GM13976 (cell line): ENCODE measurements at regions not wholly inside any gene's neighbourhood (a gene's known extent, or its start where the extent isn't known, plus 50 kb on each side); places are given as distances from the start of the nearest gene placed in this dataset.
A peak's percentile ranks its signal among the peaks of the same experiment; 100 is the strongest.

Source experiments
- DNase-seq: peaks from one replicate; pipeline ENCODE4 v3.0.0; 2012; ENCODE audit warnings: low spot score
- CTCF ChIP-seq: IDR thresholded peaks from 2 replicates; pipeline ENCODE4 v1.5.1; 2012; ENCODE audit warnings: borderline replicate concordance, mild to moderate bottlenecking; ENCODE audit not compliant: insufficient read depth; ENCODE audit errors: extremely low read depth, missing control alignments, control extremely low read depth
- in situ Hi-C: fragments of 300-500 bp; cut with MboI; formaldehyde crosslinking; loops from one replicate; pipeline ENCODE4 v1.12.0; 2022; ENCODE audit warnings: low sequenced_read_pairs, mixed read lengths, inconsistent platforms; ENCODE audit not compliant: unreplicated experiment

- in situ Hi-C loops, result no loop called here
- TF ChIP-seq CTCF, result no peak
- DNase-seq, result peak; percentile 8
Measured at GRCh38 chr5:2101685-2102084, 219.0 kb upstream of the IRX4 start.

GRCh38 chr5:2096887-2097505, 214.3 kb upstream of the IRX4 start:
- no peak for TF ChIP-seq CTCF
- DNase-seq, result no peak
- in situ Hi-C loops, result no loop called here

GRCh38 chr5:2095011-2095410, 212.3 kb upstream of the IRX4 start:
- DNase-seq, result no peak
- in situ Hi-C loops, result no loop called here
- TF ChIP-seq CTCF, result no peak

- TF ChIP-seq CTCF, result no peak
Measured at GRCh38 chr5:2094616-2094995, 211.9 kb upstream of the IRX4 start.

GRCh38 chr5:2093859-2094615, 211.3 kb upstream of the IRX4 start:
- in situ Hi-C loops, result no loop called here
- DNase-seq, result no peak
- no peak for TF ChIP-seq CTCF

More at GRCh38 chr5:2094616-2094995, 211.9 kb upstream of the IRX4 start:
- no peak for DNase-seq
- in situ Hi-C loops, result no loop called here

GRCh38 chr5:2091921-2092320, 209.2 kb upstream of the IRX4 start:
- in situ Hi-C loops, result no loop called here
- no peak for DNase-seq
- TF ChIP-seq CTCF, result no peak
